ENCODE measurements at regions not wholly inside any gene's neighbourhood (a gene's known extent, or its start where the extent isn't known, plus 50 kb on each side); places are given as distances from the start of the nearest gene placed in this dataset.

DNA sequence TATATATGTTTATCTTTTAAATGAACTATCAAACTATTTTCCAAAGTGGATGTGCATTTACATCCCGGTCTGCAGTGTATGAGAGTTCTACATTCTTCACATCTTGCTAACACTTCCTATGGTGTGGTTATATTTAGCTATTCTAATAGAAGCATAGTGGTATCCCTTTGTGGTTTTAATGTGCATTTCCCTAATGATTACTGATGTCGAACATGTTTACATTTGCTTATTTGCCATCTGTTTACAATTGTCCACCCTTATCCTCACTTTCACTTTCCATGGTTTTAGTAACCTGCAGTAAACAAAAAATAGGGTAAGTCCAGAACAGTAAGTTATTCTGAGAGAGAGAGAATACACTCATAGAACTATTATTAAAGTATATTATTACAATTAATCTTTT is 360.5 kb upstream of the NAALADL2 start:
- TF ChIP-seq PPARA (CRISPR knock-in tag; IDR thresholded peaks at IDR 0.05; ENCODE audit: borderline replicate concordance) (no peak), ZFP3 (CRISPR knock-in tag; IDR thresholded peaks at IDR 0.05) (no peak), GLIS3 (CRISPR knock-in tag; IDR thresholded peaks at IDR 0.05) (no peak), BACH2 (CRISPR knock-in tag; IDR thresholded peaks at IDR 0.05; ENCODE audit: borderline replicate concordance) (no peak), TOX (CRISPR knock-in tag; IDR thresholded peaks at IDR 0.05; ENCODE audit: borderline replicate concordance) (no peak), SNAI2 (CRISPR knock-in tag; IDR thresholded peaks at IDR 0.05) (no peak), ZNF565 (CRISPR knock-in tag; conservative IDR thresholded peaks at IDR 0.05; ENCODE audit: low read depth) (no peak), PATZ1 (CRISPR knock-in tag; IDR thresholded peaks at IDR 0.05; ENCODE audit: borderline replicate concordance) (no peak), CSDC2 (CRISPR knock-in tag; IDR thresholded peaks at IDR 0.05) (no peak), OSR1 (CRISPR knock-in tag; IDR thresholded peaks at IDR 0.05) (no peak), RARB (CRISPR knock-in tag; IDR thresholded peaks at IDR 0.05) (no peak), ZNF8 (CRISPR knock-in tag; IDR thresholded peaks at IDR 0.05) (no peak), ZC3H10 (CRISPR knock-in tag; IDR thresholded peaks at IDR 0.05) (no peak), ZFP30 (CRISPR knock-in tag; IDR thresholded peaks at IDR 0.05) (no peak)
- TF ChIP-seq, protein P1, sequence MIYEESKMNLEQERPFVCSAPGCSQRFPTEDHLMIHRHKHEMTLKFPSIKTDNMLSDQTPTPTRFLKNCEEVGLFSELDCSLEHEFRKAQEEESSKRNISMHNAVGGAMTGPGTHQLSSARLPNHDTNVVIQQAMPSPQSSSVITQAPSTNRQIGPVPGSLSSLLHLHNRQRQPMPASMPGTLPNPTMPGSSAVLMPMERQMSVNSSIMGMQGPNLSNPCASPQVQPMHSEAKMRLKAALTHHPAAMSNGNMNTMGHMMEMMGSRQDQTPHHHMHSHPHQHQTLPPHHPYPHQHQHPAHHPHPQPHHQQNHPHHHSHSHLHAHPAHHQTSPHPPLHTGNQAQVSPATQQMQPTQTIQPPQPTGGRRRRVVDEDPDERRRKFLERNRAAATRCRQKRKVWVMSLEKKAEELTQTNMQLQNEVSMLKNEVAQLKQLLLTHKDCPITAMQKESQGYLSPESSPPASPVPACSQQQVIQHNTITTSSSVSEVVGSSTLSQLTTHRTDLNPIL (CRISPR knock-in tag; IDR thresholded peaks at IDR 0.05; ENCODE audit: low read depth), result no peak
- TF ChIP-seq, protein P2, sequence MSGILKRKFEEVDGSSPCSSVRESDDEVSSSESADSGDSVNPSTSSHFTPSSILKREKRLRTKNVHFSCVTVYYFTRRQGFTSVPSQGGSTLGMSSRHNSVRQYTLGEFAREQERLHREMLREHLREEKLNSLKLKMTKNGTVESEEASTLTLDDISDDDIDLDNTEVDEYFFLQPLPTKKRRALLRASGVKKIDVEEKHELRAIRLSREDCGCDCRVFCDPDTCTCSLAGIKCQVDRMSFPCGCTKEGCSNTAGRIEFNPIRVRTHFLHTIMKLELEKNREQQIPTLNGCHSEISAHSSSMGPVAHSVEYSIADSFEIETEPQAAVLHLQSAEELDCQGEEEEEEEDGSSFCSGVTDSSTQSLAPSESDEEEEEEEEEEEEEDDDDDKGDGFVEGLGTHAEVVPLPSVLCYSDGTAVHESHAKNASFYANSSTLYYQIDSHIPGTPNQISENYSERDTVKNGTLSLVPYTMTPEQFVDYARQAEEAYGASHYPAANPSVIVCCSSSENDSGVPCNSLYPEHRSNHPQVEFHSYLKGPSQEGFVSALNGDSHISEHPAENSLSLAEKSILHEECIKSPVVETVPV (CRISPR knock-in tag; IDR thresholded peaks at IDR 0.05), result no peak

DNA sequence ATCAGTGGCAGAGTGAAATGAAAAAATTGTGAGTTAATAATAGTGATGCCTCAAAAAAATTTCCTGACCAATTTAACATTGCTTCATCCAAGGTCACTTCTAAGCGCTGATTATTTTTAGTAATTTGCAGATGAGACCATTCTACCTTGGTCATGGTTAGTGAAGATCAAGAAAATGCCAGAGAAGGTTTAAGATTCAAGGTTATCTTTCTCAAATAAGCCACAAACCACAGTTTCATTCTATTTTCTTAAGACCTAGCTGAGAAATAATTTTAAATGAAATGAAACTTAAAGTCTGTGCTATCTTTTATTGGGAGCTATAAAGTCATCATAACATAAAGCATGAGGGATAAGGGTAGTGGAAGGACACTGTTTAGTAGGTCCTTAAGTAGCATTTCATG is 353.9 kb upstream of the NAALADL2 start:
- no peak for TF ChIP-seq TOX (CRISPR knock-in tag; IDR thresholded peaks at IDR 0.05; ENCODE audit: borderline replicate concordance)
- TF ChIP-seq OSR1 (CRISPR knock-in tag; IDR thresholded peaks at IDR 0.05), result no peak
- TF ChIP-seq ESRRG (CRISPR knock-in tag; IDR thresholded peaks at IDR 0.05), result no peak
- TF ChIP-seq ZFP3 (CRISPR knock-in tag; IDR thresholded peaks at IDR 0.05), result no peak
- no peak for TF ChIP-seq PPARA (CRISPR knock-in tag; IDR thresholded peaks at IDR 0.05; ENCODE audit: borderline replicate concordance)
- TF ChIP-seq ARNTL (CRISPR knock-in tag; IDR thresholded peaks at IDR 0.05; ENCODE audit: borderline replicate concordance, low read depth), result no peak
- no peak for TF ChIP-seq ZNF8 (CRISPR knock-in tag; IDR thresholded peaks at IDR 0.05)
- no peak for TF ChIP-seq GLIS3 (CRISPR knock-in tag; IDR thresholded peaks at IDR 0.05)
- TF ChIP-seq ISL1 (CRISPR knock-in tag; IDR thresholded peaks at IDR 0.05), result no peak
- no peak for TF ChIP-seq BACH2 (CRISPR knock-in tag; IDR thresholded peaks at IDR 0.05; ENCODE audit: borderline replicate concordance)
- no peak for TF ChIP-seq PATZ1 (CRISPR knock-in tag; IDR thresholded peaks at IDR 0.05; ENCODE audit: borderline replicate concordance)
- TF ChIP-seq ZNF565 (CRISPR knock-in tag; conservative IDR thresholded peaks at IDR 0.05; ENCODE audit: low read depth), result no peak
- TF ChIP-seq, protein P2 (CRISPR knock-in tag; IDR thresholded peaks at IDR 0.05), result no peak
- no peak for TF ChIP-seq TSHZ2 (CRISPR knock-in tag; IDR thresholded peaks at IDR 0.05)
- no peak for TF ChIP-seq ZFP30 (CRISPR knock-in tag; IDR thresholded peaks at IDR 0.05)
- TF ChIP-seq, protein P1 (CRISPR knock-in tag; IDR thresholded peaks at IDR 0.05; ENCODE audit: low read depth), result no peak
- no peak for ATAC-seq

More for the DNA sequence above, 360.5 kb upstream of the NAALADL2 start:
- peak; percentile 87 for ATAC-seq
